ENCODE measurements at regions not wholly inside any gene's neighbourhood (a gene's known extent, or its start where the extent isn't known, plus 50 kb on each side); places are given as distances from the start of the nearest gene placed in this dataset.

GRCh38 chr4:33062155-33062806, 2342.1 kb downstream of the PCDH7 start:
- TF ChIP-seq CTCF (conservative IDR thresholded peaks at IDR 0.05; ENCODE audit: low read length) (no peak), EZH2phosphoT487 (IDR thresholded peaks at IDR 0.05; ENCODE audit: borderline replicate concordance) (no peak)

All from Loucy (cell line).